ENCODE measurements at regions not wholly inside any gene's neighbourhood (a gene's known extent, or its start where the extent isn't known, plus 50 kb on each side); places are given as distances from the start of the nearest gene placed in this dataset.

DNA sequence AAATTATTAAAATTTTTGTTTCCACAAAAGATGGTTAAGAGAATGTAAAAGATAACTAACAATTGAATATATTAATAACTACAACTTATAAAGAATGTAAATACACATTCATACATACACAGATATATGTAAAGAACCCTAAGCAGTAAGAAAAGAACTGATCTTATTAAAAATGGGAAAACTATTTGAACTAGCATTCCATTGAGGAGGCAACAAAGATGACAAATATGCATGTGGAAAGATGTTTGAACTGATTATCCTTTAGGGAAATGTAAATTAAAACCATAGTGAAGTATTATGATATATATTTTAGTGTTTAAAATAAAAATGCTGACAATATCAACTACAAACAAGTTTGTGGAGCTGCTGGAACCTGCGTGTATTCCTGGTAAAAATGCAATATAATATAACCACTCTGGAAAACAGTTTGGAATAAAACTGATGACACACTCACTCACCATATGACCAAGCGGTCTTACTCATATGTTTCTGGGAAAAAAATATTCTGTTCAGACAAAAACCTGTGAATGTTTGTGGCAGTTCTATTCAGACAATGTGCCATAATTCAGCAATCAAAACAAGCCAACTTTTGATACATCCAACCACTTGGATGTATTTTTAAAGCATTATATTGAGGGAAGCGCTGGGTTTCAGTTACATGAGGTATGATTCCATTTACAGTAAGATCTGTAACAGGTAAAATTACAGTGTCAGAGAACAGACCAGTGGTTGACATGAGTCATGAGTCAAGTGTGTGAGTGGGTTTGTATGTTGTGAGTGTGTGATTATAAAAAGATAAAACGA lies 694.4 kb upstream of the SLITRK5 start:
- Histone ChIP-seq H3K4me3 (no peak overlapping the region), H3K36me3 (no peaks in the 10 kb centered on the region), H3K4me1 (no peaks in the 10 kb centered on the region), H3K27me3 (no peaks in the 10 kb centered on the region), H3K9me3 (no peaks in the 10 kb centered on the region), H3K27ac (no peak overlapping the region)
- 82 to 87% methylated on average over 4 of the region's 4 CpGs for WGBS, 2 donors
- no peak for DNase-seq
- ATAC-seq (ENCODE audit: low FRiP score in 2 of 2) = no peak
- no peak for TF ChIP-seq POLR2A (IDR thresholded peaks at IDR 0.05)
- no peak for TF ChIP-seq POLR2AphosphoS5 (IDR thresholded peaks at IDR 0.05)
- TF ChIP-seq, protein P1, sequence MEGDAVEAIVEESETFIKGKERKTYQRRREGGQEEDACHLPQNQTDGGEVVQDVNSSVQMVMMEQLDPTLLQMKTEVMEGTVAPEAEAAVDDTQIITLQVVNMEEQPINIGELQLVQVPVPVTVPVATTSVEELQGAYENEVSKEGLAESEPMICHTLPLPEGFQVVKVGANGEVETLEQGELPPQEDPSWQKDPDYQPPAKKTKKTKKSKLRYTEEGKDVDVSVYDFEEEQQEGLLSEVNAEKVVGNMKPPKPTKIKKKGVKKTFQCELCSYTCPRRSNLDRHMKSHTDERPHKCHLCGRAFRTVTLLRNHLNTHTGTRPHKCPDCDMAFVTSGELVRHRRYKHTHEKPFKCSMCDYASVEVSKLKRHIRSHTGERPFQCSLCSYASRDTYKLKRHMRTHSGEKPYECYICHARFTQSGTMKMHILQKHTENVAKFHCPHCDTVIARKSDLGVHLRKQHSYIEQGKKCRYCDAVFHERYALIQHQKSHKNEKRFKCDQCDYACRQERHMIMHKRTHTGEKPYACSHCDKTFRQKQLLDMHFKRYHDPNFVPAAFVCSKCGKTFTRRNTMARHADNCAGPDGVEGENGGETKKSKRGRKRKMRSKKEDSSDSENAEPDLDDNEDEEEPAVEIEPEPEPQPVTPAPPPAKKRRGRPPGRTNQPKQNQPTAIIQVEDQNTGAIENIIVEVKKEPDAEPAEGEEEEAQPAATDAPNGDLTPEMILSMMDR (IDR thresholded peaks at IDR 0.05) = no peak
- no peak for TF ChIP-seq EP300 (IDR thresholded peaks at IDR 0.05)

DNA sequence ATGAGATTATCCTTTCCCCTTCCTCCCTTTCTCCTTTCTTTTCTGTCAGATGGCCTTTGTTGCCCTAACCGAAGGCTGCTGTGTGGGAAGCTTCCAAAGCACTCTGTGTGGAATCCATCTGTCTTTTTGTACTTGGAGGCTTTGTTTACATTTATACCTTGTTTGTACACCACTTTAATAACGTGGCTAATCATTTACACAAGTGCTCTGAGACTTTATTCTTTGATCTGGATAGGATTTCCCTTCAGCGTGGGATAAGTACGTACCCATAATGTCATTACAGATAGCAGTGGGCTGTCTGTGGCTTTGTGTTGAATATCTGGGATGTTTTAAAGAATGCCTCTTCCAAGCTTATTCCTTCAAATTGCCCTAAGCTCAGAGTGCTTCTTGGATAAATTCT lies 684.7 kb upstream of the SLITRK5 start:
- H3K27me3 ChIP-seq = no peaks in the 10 kb centered on the region
- DNase-seq (no peak), ATAC-seq (ENCODE audit: low FRiP score in 2 of 2) (no peak)
- 35 to 44% methylated on average over 4 of the region's 4 CpGs for WGBS, 2 donors
- H3K4me3 ChIP-seq = no peak overlapping the region
- no peaks in the 10 kb centered on the region for H3K9me3 ChIP-seq
- TF ChIP-seq POLR2A (IDR thresholded peaks at IDR 0.05) (no peak), EP300 (IDR thresholded peaks at IDR 0.05) (no peak), POLR2AphosphoS5 (IDR thresholded peaks at IDR 0.05) (no peak)
- TF ChIP-seq, protein P1 (IDR thresholded peaks at IDR 0.05) = no peak
- H3K36me3 ChIP-seq = no peaks in the 10 kb centered on the region
- no peak overlapping the region for H3K27ac ChIP-seq
- H3K4me1 ChIP-seq = no peaks in the 10 kb centered on the region

DNA sequence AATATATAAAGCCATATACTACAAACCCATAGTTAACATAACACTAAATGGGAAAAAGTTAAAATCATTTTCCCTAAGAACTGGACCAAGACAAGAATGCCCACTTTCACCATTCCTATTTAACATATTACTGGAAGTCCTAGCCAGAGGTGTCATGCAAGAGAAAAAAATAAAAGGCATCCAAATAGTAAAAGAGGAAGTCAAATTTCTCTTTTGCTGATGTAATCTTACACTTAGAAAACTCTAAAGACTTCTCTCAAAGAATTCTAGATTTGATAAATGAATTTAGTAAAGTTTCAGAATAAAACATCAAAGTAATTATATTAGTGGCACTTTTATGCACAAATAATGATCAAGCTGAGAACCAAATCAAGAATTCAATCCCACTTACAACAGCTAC lies 678.9 kb upstream of the SLITRK5 start:
- no peaks in the 10 kb centered on the region for H3K4me1 ChIP-seq
- no peaks in the 10 kb centered on the region for H3K27me3 ChIP-seq
- TF ChIP-seq POLR2A (IDR thresholded peaks at IDR 0.05) (no peak), POLR2AphosphoS5 (IDR thresholded peaks at IDR 0.05) (no peak), EP300 (IDR thresholded peaks at IDR 0.05) (no peak)
- TF ChIP-seq, protein P1 (IDR thresholded peaks at IDR 0.05) = no peak
- no peaks in the 10 kb centered on the region for H3K9me3 ChIP-seq
- no peak overlapping the region for H3K27ac ChIP-seq
- DNase-seq (no peak), ATAC-seq (ENCODE audit: low FRiP score in 2 of 2) (no peak)
- no peaks in the 10 kb centered on the region for H3K36me3 ChIP-seq
- no peak overlapping the region for H3K4me3 ChIP-seq

DNA sequence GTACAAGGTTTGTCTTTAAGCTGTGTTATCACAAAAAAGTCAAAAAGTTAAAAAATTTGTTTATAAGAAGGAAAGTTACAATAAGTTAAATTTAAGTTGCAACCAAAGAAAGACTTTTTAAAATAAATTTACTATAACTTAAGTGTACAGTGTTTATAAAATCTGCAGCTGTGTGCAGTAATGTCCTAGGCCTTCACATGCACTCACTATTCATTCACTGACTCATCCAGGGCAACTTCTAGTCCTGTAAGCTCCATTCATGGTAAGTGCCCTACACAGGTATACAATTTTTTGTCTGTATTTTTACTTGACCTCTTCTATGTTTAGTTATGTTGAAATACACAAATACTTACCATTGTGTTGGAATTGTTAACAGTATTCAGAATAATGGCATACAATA lies 667.9 kb upstream of the SLITRK5 start:
- DNase-seq (no peak), ATAC-seq (ENCODE audit: low FRiP score in 2 of 2) (no peak)
- Histone ChIP-seq H3K9me3 (peaks cover 0 to under 1% (median 0%) of the 10 kb centered on the region in 4 donors), H3K4me3 (no peak overlapping the region), H3K36me3 (no peaks in the 10 kb centered on the region), H3K27me3 (no peaks in the 10 kb centered on the region), H3K4me1 (no peaks in the 10 kb centered on the region), H3K27ac (no peak overlapping the region)
- TF ChIP-seq, protein P1 (IDR thresholded peaks at IDR 0.05) = no peak
- TF ChIP-seq EP300 (IDR thresholded peaks at IDR 0.05) (no peak), POLR2A (IDR thresholded peaks at IDR 0.05) (no peak), POLR2AphosphoS5 (IDR thresholded peaks at IDR 0.05) (no peak)

DNA sequence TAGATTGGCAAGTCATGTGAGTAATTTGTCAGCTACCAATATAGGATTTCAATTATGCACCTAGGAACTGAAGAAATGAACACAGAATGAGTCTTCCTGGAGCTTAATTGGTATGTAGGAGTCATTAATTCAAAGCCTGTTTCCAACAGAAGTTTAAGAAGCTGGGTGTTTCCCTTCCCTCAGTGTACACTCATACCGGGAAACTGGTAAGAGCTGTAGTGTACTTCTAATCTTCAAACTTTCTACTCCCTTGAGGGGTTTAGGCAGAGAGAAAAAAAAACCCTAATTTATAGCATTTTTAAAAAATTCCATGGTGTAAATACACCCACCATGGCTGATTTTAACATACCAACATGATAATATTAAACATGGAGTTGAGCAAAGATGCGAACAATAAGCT lies 665.7 kb upstream of the SLITRK5 start:
- 90 to 91% methylated on average over 2 of the region's 2 CpGs for WGBS, 2 donors
- DNase-seq (no peak), ATAC-seq (ENCODE audit: low FRiP score in 2 of 2) (no peak)
- TF ChIP-seq, protein P1 (IDR thresholded peaks at IDR 0.05) = no peak
- no peak for TF ChIP-seq EP300 (IDR thresholded peaks at IDR 0.05)
- TF ChIP-seq POLR2AphosphoS5 (IDR thresholded peaks at IDR 0.05) = no peak
- no peak for TF ChIP-seq POLR2A (IDR thresholded peaks at IDR 0.05)
- Histone ChIP-seq H3K4me1 (no peaks in the 10 kb centered on the region), H3K27ac (no peak overlapping the region), H3K4me3 (no peak overlapping the region), H3K9me3 (peaks cover 0 to 13% (median 5%) of the 10 kb centered on the region in 4 donors), H3K36me3 (no peaks in the 10 kb centered on the region), H3K27me3 (no peaks in the 10 kb centered on the region)
